ENCODE measurements at regions not wholly inside any gene's neighbourhood (a gene's known extent, or its start where the extent isn't known, plus 50 kb on each side); places are given as distances from the start of the nearest gene placed in this dataset.

DNA sequence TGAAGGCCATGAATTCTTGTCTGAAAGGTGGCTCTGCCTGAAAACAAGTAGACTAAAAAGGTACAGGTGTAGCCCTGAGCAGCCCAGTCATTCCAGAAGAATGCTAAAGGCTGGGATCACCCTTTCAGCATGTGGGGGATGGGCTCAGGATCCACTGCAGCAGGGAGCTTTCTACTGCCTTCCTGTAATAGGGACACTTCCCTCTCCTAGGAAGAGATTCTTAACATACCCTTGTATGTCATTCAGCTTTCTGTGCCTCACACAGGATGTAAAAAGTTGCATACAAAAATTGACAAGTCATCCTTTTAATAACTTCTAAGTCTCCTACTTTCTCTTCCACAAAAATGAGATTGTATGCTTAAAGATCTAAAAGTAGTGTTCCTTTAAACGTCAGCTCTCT lies 123.3 kb downstream of the ZNF518B start:
- intact Hi-C loops (cut with DNase I; ENCODE audit: low total_unique reads): no loop called here
- Histone ChIP-seq H3K4me3 (no peak overlapping the region), H3K9me3 (no peaks in the 10 kb centered on the region), H3K4me1 (no peaks in the 10 kb centered on the region), H3K27ac (no peak overlapping the region), H3K27me3 (no peaks in the 10 kb centered on the region), H3K36me3 (no peaks in the 10 kb centered on the region)
- DNase-seq: no peak
- no peak for TF ChIP-seq POLR2A (IDR thresholded peaks at IDR 0.05)
- TF ChIP-seq, protein P1, sequence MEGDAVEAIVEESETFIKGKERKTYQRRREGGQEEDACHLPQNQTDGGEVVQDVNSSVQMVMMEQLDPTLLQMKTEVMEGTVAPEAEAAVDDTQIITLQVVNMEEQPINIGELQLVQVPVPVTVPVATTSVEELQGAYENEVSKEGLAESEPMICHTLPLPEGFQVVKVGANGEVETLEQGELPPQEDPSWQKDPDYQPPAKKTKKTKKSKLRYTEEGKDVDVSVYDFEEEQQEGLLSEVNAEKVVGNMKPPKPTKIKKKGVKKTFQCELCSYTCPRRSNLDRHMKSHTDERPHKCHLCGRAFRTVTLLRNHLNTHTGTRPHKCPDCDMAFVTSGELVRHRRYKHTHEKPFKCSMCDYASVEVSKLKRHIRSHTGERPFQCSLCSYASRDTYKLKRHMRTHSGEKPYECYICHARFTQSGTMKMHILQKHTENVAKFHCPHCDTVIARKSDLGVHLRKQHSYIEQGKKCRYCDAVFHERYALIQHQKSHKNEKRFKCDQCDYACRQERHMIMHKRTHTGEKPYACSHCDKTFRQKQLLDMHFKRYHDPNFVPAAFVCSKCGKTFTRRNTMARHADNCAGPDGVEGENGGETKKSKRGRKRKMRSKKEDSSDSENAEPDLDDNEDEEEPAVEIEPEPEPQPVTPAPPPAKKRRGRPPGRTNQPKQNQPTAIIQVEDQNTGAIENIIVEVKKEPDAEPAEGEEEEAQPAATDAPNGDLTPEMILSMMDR (IDR thresholded peaks at IDR 0.05): no peak

DNA sequence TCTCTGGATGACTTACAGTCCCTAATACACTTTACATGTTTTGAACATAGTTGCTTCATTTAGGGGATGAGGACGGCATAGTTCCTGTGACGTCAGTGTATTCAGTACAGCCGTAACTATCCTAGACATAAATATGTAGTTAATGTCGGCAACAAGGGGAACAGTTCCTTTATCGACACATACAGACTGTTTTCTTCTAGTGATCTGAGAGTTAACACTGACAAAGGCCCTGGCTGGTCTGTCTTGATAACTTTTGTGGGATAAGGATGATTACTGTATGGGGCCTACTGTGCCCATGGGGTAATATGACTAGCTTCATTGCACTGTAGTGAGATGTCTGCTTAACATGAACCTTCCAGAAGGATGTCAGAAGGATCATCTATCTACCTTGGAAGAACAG lies 131.2 kb downstream of the ZNF518B start:
- H3K4me3 ChIP-seq: no peak overlapping the region
- no peaks in the 10 kb centered on the region for H3K27me3 ChIP-seq
- no peak overlapping the region for H3K27ac ChIP-seq
- no peaks in the 10 kb centered on the region for H3K9me3 ChIP-seq
- no peaks in the 10 kb centered on the region for H3K4me1 ChIP-seq
- no peaks in the 10 kb centered on the region for H3K36me3 ChIP-seq
- TF ChIP-seq, protein P1 (IDR thresholded peaks at IDR 0.05): no peak
- TF ChIP-seq POLR2A (IDR thresholded peaks at IDR 0.05): no peak
- intact Hi-C loops (cut with DNase I; ENCODE audit: low total_unique reads): no loop called here
- no peak for DNase-seq

DNA sequence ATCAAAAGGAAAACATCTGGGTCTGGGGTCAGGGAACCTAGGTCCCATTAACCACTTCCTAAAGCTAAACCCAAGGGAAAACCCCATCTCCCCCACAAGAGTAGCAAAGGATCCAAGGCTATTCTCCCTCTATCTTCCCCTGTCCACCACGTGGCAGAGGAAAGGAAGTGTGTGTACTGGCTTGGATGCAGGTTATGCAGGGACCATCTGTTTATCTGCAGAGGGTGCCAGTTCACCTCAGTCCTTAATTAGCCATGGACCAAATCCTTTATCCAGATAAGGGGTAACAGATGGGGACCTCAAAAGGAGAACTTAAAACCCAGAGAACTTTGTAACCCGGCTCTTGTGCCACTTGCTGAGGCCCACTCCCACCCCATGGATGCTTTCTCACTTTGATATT lies 135.3 kb downstream of the ZNF518B start:
- no peaks in the 10 kb centered on the region for H3K9me3 ChIP-seq
- H3K36me3 ChIP-seq: no peaks in the 10 kb centered on the region
- H3K27ac ChIP-seq: no peak overlapping the region
- no peak for DNase-seq
- no peaks in the 10 kb centered on the region for H3K27me3 ChIP-seq
- H3K4me1 ChIP-seq: no peaks in the 10 kb centered on the region
- intact Hi-C loops (cut with DNase I; ENCODE audit: low total_unique reads): no loop called here
- TF ChIP-seq POLR2A (IDR thresholded peaks at IDR 0.05): no peak
- TF ChIP-seq, protein P1 (IDR thresholded peaks at IDR 0.05): no peak
- no peak overlapping the region for H3K4me3 ChIP-seq

DNA sequence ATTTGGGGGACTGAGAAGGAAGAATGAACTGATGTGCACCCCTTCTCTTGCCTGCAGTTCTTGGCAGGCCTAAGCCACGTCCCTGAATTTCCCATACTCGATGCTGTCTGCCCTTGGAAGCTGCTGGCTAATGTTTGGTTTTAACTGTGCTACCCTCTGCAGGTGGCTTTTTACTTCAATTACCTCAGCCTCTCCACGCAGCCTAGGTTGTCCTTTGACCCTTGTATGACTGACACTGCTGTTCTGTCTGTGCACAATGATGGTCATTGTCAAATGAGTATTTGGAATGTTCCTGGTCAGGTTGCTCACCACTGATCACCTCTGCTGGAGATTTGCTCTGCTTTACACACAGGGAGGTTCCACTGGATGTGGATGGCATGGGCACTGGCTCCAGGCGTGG lies 137.1 kb downstream of the ZNF518B start:
- intact Hi-C loops (cut with DNase I; ENCODE audit: low total_unique reads): no loop called here
- Histone ChIP-seq H3K9me3 (no peaks in the 10 kb centered on the region), H3K27ac (no peak overlapping the region), H3K27me3 (no peaks in the 10 kb centered on the region), H3K36me3 (no peaks in the 10 kb centered on the region), H3K4me1 (no peaks in the 10 kb centered on the region), H3K4me3 (no peak overlapping the region)
- DNase-seq: no peak
- TF ChIP-seq, protein P1 (IDR thresholded peaks at IDR 0.05): no peak
- TF ChIP-seq POLR2A (IDR thresholded peaks at IDR 0.05): no peak

DNA sequence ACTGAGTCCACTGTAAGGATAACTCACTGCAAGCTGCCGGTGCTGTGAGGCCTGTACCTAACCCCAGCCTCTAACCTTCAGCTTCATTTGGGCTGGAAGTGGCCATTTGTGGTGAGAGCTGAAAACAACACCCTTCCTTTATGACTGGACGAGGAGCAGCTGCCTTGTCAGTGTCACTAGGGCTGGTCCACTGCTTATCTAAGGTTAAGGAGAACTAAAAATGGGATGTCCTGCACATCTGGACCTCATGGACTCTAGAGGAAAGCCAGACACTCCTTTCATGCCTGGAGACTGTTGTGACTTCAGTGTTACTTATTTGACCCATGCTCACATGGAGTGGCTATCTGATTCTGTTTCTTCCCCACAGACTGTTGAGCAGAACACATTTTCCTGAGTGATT lies 139.9 kb downstream of the ZNF518B start:
- Histone ChIP-seq H3K36me3 (no peaks in the 10 kb centered on the region), H3K27me3 (no peaks in the 10 kb centered on the region), H3K27ac (no peak overlapping the region), H3K4me3 (no peak overlapping the region), H3K4me1 (no peaks in the 10 kb centered on the region), H3K9me3 (no peaks in the 10 kb centered on the region)
- intact Hi-C loops (cut with DNase I; ENCODE audit: low total_unique reads): no loop called here
- TF ChIP-seq, protein P1 (IDR thresholded peaks at IDR 0.05): no peak
- TF ChIP-seq POLR2A (IDR thresholded peaks at IDR 0.05): no peak
- DNase-seq: no peak

All from uterus (tissue), 3 donors.